Limb (tissue), 2 donors: ENCODE measurements at regions not wholly inside any gene's neighbourhood (a gene's known extent, or its start where the extent isn't known, plus 50 kb on each side); places are given as distances from the start of the nearest gene placed in this dataset.

Experiments
- DNase-seq, 2 donors: peaks; one replicate each; pipeline ENCODE4 v3.0.0-alpha.2; 2016; ENCODE audit errors: extremely low spot score in 2 of 2

DNA sequence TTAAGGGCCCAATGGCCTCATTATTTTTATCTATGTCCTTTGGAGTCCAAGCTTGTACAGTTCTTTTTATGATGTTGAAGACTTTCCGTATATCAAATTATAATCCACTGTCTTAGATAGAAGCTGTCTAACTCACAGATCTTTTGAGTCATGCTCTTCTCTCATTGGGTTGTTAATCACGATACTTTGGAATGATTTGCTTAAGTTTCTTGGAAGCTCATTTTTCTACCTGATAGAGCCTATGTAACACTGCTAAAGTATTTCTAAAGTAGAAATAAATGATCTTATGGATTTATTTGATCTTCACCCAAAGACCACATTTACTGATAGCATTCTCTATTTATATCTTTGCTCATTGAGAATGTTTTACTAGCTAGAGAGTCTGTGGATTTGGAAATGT lies 1554.1 kb downstream of the PLA2G4A start:
- DNase-seq = no peak

- DNase-seq = no peak
Measured at GRCh38 chr1:188386161-188386560, 1557.4 kb downstream of the PLA2G4A start.

DNA sequence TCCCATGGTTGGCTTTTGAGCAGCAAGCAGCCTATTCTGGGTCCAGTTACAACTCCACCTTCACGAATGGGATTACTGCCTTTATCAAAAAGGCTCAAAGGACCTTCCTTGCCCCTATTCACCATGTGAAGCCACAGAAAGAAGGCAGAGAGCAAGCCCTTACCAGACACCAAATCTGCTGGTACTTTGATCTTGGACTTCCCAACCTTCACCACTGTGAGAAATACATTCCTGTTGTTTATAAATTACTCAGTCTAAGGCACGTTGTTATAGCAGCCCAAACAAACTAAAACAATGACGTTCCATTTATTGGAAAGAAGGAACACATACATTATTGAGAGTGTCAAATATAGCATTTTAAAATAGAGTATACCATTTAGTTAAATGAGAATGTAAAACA lies 1557.9 kb downstream of the PLA2G4A start:
- no peak for DNase-seq

DNA sequence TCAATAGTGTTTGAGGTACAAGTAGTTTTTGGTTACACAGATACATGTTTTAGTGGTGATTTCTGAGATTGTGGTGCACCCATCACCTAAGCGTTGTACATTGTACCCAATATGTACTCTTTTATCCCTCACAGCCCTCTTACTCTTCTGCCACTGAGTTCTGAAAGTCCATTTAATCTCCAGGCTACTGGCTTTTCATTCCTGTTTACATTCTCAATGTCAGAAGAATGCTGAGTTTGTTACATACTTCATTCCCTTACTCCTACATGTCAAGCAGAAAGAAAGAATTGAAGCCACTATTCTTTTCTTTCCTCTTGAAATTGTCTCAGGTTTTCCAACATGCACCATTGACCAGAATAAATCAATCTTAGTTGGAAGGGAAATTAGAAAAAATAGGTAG lies 1565.9 kb downstream of the PLA2G4A start:
- no peak for DNase-seq

DNA sequence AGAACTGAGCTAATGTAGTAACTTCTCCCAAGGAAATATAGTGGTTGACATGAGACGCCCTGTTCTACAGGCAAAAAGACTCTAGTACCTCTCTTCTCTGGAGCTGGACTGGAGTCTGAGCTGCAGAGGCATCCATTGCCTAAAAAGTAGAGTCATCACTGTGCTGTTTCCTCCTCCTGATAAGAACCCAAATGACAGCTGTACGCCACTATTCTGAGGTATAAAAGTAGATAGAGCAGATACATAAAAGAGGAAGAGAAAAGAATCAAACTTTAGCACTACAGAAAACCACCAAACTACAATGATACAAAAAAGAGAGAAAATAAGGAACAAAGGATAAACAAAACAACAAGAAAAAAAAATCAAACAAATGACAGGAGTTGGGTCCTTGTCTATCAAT lies 1568.8 kb downstream of the PLA2G4A start:
- DNase-seq = no peak

- no peak for DNase-seq
Measured at GRCh38 chr1:188402986-188403385, 1574.2 kb downstream of the PLA2G4A start.

DNA sequence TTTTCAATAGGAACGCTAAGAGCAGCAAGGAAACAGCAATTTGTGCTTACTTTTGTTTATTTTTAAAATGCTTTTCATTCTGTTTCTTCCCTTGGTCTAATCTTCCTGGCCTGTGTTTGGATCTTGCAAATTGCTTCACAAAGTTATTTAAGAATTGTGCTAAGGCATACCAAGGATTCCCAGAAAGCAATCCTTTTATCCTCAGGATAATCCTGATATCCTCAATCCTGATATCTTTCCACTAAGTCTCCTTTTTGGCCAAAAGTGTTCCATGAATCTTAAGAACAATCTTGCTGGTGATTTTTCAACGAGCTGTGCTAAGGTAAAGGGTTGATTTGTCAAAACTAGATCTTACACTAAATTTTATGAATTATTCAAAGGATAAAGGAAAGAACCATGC lies 1577.9 kb downstream of the PLA2G4A start:
- DNase-seq = no peak

DNA sequence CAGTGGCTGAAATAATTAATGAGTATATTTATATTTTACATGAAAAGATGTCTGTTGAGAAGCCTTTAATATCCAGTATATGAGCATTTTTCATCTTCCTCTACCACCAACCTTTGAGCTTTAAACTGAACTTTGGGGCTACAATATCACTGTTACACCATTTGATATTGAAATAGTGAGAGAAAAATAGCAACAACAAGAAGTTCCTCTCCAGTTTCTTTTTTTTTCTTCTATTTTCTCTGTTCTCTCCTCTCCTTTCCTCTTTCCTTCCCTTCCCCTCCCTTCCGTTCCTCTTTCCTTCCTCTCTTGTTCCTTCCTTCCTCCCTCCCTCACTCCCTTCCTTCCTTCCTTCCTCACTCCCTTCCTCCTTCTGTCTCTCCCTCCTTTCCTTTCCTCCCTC lies 1591.4 kb downstream of the PLA2G4A start:
- DNase-seq = no peak

GRCh38 chr1:188423073-188423472 lies 1594.3 kb downstream of the PLA2G4A start:
- DNase-seq = no peak

GRCh38 chr1:188424176-188424575 lies 1595.4 kb downstream of the PLA2G4A start:
- no peak for DNase-seq

GRCh38 chr1:188425687-188426086 lies 1596.9 kb downstream of the PLA2G4A start:
- DNase-seq = no peak

DNA sequence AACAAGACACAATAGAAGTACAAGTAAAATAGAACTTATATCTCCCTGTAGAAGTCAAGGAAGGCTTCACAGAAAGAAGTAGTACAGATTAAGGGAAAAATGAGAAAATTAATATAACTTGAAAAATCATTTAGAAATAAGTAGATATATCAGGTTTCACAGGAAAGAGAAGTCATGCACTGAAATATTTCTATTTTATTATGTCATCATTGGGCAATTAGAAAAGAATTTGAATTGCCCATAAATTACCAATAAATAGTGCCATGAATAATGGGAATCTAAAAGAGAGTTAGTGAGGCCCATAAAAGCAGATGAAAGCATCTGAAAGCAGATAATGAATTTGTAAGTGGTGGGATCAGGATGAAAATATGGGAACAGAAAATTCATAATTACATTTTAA lies 1597.8 kb downstream of the PLA2G4A start:
- no peak for DNase-seq

DNA sequence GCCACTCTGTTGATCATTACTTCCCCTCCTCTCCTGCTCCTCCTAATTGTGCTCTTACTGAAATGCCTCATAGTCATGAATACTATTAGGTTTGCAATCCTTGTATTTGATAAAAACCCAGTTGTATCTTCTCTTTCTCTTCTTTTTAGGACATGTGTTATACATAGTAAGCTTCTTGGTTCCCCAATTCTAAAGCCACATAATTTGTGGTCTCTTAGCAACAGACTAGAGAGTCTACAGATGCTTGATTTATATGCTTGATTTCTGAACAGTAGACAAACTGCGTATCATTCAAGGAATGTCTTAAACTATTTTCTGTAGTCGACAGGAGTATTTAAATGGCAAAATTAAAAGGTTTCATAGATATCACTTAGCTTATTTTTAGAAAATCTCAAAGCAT lies 1598.9 kb downstream of the PLA2G4A start:
- no peak for DNase-seq

- DNase-seq = no peak
Measured at GRCh38 chr1:188429386-188429785, 1600.6 kb downstream of the PLA2G4A start.

DNA sequence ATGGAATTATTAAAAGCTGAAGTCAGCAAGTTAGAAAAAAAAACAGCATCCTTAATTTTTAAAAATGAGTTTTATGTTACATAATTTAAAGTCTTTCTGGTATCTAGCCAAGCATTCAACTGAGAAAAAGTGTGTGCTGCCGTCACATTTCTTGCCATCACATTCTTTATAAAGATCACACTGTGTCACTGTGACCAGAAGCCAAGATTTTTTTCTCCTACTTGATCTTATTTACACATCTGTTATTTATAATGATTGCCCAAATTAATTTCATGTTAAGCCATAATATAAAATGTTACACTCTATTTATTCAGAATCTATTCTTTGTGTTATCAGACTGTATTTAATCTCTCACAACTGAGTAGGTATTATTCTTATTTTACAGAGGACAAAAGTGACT lies 1603.7 kb downstream of the PLA2G4A start:
- no peak for DNase-seq

GRCh38 chr1:188433425-188433824 lies 1604.7 kb downstream of the PLA2G4A start:
- no peak for DNase-seq

DNA sequence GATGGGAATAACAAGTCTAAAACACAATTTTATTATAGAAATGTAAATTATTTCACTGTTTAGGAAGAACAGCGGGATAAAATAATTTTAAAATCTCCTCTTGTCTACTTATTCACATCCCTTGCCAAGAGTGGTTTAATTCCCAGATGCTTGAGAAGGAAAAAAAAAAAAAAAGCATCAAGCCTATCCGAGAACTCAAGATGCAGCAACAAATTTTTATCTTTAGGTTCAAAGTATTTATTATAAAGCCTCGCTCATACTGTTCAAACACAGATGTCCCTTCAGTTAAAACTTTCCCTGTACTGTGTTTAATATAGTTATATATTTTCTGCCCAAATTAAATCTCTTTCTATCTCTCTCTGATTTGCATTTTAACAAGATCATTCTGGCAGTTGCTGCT lies 1615.8 kb downstream of the PLA2G4A start:
- DNase-seq = no peak

DNA sequence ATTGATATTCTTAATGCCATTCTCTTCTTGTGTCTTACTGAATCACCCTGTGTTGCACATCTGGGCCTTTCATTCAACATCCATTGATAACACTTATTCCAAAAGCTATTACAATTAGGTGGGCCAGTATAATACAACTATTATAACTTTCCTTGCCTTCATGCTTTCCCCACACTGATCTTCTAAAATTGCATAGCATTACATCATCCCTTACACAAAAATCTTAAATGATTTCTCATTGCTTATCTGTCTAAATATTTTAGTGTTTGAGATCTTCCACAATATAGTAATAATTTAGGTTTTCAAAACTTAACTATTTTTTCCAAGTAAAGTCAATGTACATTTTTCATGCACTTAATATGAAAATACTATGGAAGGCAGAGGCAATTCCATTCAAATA lies 1634.1 kb downstream of the PLA2G4A start:
- DNase-seq = no peak

GRCh38 chr1:188463919-188464318 lies 1635.2 kb downstream of the PLA2G4A start:
- DNase-seq = no peak

DNA sequence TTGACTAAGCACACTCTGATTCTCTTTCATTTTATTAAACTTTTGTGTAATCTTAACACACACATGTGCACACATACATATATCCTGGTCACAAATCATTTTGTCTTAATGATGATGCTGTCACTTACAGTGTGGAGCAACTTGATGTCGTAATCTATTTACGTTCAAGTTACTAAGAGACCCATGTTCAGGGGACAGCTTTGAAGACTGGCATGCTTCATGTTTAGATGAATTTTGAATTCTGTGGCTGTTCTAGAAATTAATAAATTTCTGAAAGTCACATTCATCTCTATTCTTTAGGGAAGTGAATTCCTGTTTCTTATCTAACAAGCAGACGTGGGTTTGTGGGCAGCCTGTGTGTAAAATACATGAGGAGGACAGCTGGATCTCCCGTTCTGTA lies 1637.8 kb downstream of the PLA2G4A start:
- no peak for DNase-seq

GRCh38 chr1:188476606-188477005 lies 1647.9 kb downstream of the PLA2G4A start:
- no peak for DNase-seq

DNA sequence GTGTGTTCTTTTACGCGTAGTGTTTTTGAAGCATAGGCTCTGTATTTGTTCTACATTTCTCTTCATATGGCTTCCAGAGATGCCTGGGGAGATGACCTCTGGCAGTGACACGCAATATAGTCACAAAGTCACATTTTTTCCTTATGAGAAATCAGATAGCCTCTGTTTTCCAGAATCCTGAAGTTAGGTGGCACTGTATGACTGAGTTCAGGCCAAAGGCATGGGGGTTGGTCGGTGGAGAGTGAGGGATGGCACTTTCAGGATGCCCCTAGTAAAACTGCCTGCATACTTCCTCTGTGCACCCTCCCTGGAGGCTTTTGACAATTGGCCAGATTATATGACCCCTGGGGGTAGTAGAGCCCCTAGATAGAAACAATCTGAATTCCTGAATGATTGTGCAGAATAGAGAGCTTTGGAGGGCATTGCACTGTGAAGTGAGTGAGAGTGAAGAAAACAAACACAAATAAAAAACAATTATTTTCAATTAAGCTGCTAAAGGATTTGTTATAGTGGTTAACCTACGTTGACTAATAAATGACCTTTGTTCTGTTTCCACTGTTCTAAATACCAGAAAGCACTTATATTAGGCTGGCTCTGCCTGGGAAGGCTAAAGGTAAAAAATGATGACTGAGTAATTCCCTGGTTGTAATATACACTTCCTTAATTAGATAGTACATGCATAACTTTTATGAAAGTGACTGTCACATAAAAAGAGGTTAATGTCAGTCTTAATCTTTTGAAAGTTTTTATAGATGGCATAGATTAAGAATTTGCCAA lies 1660.8 kb downstream of the PLA2G4A start:
- DNase-seq = no peak

GRCh38 chr1:188496506-188496905 lies 1667.8 kb downstream of the PLA2G4A start:
- no peak for DNase-seq

DNA sequence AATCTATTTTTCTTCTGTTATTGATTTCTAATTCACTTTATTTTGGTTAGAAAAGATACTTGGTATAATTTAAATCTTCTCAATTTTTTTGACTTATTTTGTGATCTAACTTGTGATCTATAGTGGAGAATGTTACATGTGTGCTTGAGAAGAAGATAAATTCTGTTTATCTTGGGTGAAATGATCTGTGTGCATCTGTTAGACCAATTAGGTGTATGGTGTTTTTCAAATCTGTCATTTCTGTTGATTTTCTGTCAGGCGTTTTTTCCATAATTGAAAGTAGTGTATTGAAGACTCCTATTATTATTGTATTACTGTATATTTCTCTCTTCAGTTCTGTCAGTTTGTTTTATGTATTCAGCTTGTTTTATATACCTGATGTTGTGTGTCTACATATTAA lies 1668.3 kb downstream of the PLA2G4A start:
- no peak for DNase-seq
